Activated CD8-positive, alpha-beta memory T cell treated with anti-CD3 and anti-CD28 coated beads, Interleukin-2, amount 50 U/mL, for 1 hour (primary cell): ENCODE measurements at regions not wholly inside any gene's neighbourhood (a gene's known extent, or its start where the extent isn't known, plus 50 kb on each side); places are given as distances from the start of the nearest gene placed in this dataset.

Experiments used
- DNase-seq: peaks from one replicate; pipeline ENCODE4 v3.0.0-alpha.2; 2020; ENCODE audit errors: extremely low read depth

- no peak for DNase-seq
Observed at GRCh38 chr10:78162853-78163252, 129.2 kb downstream of the RPS24 start.

GRCh38 chr10:78164702-78165101 is 131.0 kb downstream of the RPS24 start:
- no peak for DNase-seq

GRCh38 chr10:78165172-78165571 is 131.5 kb downstream of the RPS24 start:
- no peak for DNase-seq

- DNase-seq, result no peak
Observed at GRCh38 chr10:78165617-78166016, 132.0 kb downstream of the RPS24 start.

- DNase-seq, result no peak
Observed at GRCh38 chr10:78166261-78166660, 132.6 kb downstream of the RPS24 start.

- DNase-seq, result no peak
Observed at GRCh38 chr10:78169214-78169613, 135.6 kb downstream of the RPS24 start.

GRCh38 chr10:78170026-78170475 is 136.4 kb downstream of the RPS24 start:
- no peak for DNase-seq

GRCh38 chr10:78171633-78172400 is 138.2 kb downstream of the RPS24 start:
- no peak for DNase-seq

- DNase-seq, result no peak
Observed at GRCh38 chr10:78173360-78174015, 139.8 kb downstream of the RPS24 start.

GRCh38 chr10:78175444-78176015 is 141.9 kb downstream of the RPS24 start:
- DNase-seq, result no peak

- no peak for DNase-seq
Observed at GRCh38 chr10:78176320-78177317, 143.0 kb downstream of the RPS24 start.

- DNase-seq, result no peak
Observed at GRCh38 chr10:78177491-78178185, 144.0 kb downstream of the RPS24 start.

GRCh38 chr10:78178397-78178796 is 144.7 kb downstream of the RPS24 start:
- DNase-seq, result no peak

- no peak for DNase-seq
Observed at GRCh38 chr10:78178940-78179339, 145.3 kb downstream of the RPS24 start.

- no peak for DNase-seq
Observed at GRCh38 chr10:78179886-78180705, 146.4 kb downstream of the RPS24 start.

GRCh38 chr10:78181381-78182055 is 147.9 kb downstream of the RPS24 start:
- no peak for DNase-seq

- DNase-seq, result no peak
Observed at GRCh38 chr10:78182841-78183240, 149.2 kb downstream of the RPS24 start.

- DNase-seq, result no peak
Observed at GRCh38 chr10:78184851-78185692, 151.4 kb downstream of the RPS24 start.

- DNase-seq, result no peak
Observed at GRCh38 chr10:78185693-78186055, 152.0 kb downstream of the RPS24 start.
